ENCODE measurements at regions not wholly inside any gene's neighbourhood (a gene's known extent, or its start where the extent isn't known, plus 50 kb on each side); places are given as distances from the start of the nearest gene placed in this dataset.

DNA sequence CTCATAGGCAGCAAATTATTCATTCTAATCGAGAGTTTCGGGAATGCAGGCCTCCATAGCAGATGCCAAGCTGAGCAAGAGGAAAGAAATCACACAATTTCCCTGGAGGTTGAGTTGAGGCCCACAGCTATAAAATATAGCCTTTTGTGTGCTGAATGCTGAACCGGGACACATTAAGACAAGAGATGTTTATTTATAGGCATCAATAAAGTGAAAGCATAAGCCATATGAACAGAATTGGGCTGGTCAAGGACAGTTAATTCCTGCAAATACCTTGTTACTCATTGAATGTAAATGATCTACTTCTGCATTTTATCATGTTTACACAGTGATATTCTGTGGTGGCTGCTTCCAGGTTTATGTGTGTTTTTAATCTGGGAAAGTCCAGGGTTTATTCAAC, 461.7 kb downstream of the KLF12 start:
- Histone ChIP-seq H3K9ac (ENCODE audit: low read length) (no peak overlapping the region), H3K27me3 (ENCODE audit: insufficient read depth, low read length) (no peaks in the 10 kb centered on the region), H3K27ac (ENCODE audit: low read depth, low read length) (no peak overlapping the region), H3K36me3 (ENCODE audit: insufficient read depth, low read length) (no peaks in the 10 kb centered on the region), H3K4me1 (ENCODE audit: insufficient read depth, low read length) (peaks cover 13% of the 10 kb centered on the region), H3K4me2 (ENCODE audit: low read length) (peak overlapping the region; percentile 20), H2AFZ (ENCODE audit: low read depth, low read length) (no peak overlapping the region), H4K20me1 (ENCODE audit: insufficient read depth, low read length) (no peaks in the 10 kb centered on the region), H3K4me3 (ENCODE audit: insufficient read depth, low read depth, low read length) (no peak overlapping the region), H3K79me2 (ENCODE audit: insufficient read depth, low read length) (no peaks in the 10 kb centered on the region), H3K9me3 (ENCODE audit: insufficient read depth, low read depth, low read length) (no peaks in the 10 kb centered on the region)
- no peak for TF ChIP-seq EZH2 (IDR thresholded peaks at IDR 0.05; ENCODE audit: insufficient read depth, low read length)
- TF ChIP-seq, protein P1, sequence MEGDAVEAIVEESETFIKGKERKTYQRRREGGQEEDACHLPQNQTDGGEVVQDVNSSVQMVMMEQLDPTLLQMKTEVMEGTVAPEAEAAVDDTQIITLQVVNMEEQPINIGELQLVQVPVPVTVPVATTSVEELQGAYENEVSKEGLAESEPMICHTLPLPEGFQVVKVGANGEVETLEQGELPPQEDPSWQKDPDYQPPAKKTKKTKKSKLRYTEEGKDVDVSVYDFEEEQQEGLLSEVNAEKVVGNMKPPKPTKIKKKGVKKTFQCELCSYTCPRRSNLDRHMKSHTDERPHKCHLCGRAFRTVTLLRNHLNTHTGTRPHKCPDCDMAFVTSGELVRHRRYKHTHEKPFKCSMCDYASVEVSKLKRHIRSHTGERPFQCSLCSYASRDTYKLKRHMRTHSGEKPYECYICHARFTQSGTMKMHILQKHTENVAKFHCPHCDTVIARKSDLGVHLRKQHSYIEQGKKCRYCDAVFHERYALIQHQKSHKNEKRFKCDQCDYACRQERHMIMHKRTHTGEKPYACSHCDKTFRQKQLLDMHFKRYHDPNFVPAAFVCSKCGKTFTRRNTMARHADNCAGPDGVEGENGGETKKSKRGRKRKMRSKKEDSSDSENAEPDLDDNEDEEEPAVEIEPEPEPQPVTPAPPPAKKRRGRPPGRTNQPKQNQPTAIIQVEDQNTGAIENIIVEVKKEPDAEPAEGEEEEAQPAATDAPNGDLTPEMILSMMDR (IDR thresholded peaks at IDR 0.05; ENCODE audit: insufficient read depth, low read depth, low read length) = no peak
- H3K27me3 Mint-ChIP-seq (ENCODE audit: low read depth, unreplicated experiment) = no peaks in the 10 kb centered on the region
- H3K4me3 Mint-ChIP-seq (ENCODE audit: unreplicated experiment) = no peak overlapping the region
- no peak overlapping the region for H3K27ac Mint-ChIP-seq (ENCODE audit: unreplicated experiment)
- FAIRE-seq = no peak
- H3K4me1 Mint-ChIP-seq (ENCODE audit: low read depth, unreplicated experiment) = peaks cover 16% of the 10 kb centered on the region
- H3K36me3 Mint-ChIP-seq (ENCODE audit: low read depth, unreplicated experiment) = no peaks in the 10 kb centered on the region
- no peaks in the 10 kb centered on the region for H3K9me3 Mint-ChIP-seq (ENCODE audit: unreplicated experiment)
- DNase-seq (ENCODE audit: low read depth) = peak; percentile 34

DNA sequence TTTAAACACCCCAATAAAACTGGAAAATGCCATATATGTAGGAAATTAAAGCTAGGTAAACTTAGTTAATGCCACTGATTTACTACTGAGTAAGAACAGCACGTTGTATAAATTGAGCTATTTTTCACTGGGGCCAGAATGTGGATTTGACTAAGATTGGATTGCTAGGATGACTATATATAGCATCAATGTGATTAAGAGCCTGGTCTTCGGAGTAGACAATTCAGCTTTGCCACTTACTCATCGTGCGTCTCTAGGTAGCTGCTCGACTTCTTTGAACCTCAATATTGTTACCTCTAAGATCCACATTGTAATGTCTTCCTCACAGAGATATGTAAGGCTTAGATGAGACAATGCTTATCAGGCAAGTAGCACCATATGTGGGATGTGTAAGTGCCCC, 462.5 kb downstream of the KLF12 start:
- H3K27me3 ChIP-seq (ENCODE audit: insufficient read depth, low read length) = no peaks in the 10 kb centered on the region
- H3K4me1 ChIP-seq (ENCODE audit: insufficient read depth, low read length) = peaks cover 6% of the 10 kb centered on the region
- H3K36me3 Mint-ChIP-seq (ENCODE audit: low read depth, unreplicated experiment) = no peaks in the 10 kb centered on the region
- TF ChIP-seq, protein P1 (IDR thresholded peaks at IDR 0.05; ENCODE audit: insufficient read depth, low read depth, low read length) = no peak
- TF ChIP-seq EZH2 (IDR thresholded peaks at IDR 0.05; ENCODE audit: insufficient read depth, low read length) = no peak
- no peak overlapping the region for H3K27ac ChIP-seq (ENCODE audit: low read depth, low read length)
- no peaks in the 10 kb centered on the region for H3K36me3 ChIP-seq (ENCODE audit: insufficient read depth, low read length)
- H3K9ac ChIP-seq (ENCODE audit: low read length) = no peak overlapping the region
- no peak overlapping the region for H3K4me2 ChIP-seq (ENCODE audit: low read length)
- FAIRE-seq (no peak), DNase-seq (ENCODE audit: low read depth) (peak; percentile 16)
- no peak overlapping the region for H2AFZ ChIP-seq (ENCODE audit: low read depth, low read length)
- no peak overlapping the region for H3K4me3 Mint-ChIP-seq (ENCODE audit: unreplicated experiment)
- no peak overlapping the region for H3K4me3 ChIP-seq (ENCODE audit: insufficient read depth, low read depth, low read length)
- H3K27ac Mint-ChIP-seq (ENCODE audit: unreplicated experiment) = no peak overlapping the region
- peaks cover 9% of the 10 kb centered on the region for H3K4me1 Mint-ChIP-seq (ENCODE audit: low read depth, unreplicated experiment)
- H3K9me3 Mint-ChIP-seq (ENCODE audit: unreplicated experiment) = no peaks in the 10 kb centered on the region
- H3K79me2 ChIP-seq (ENCODE audit: insufficient read depth, low read length) = no peaks in the 10 kb centered on the region
- H3K27me3 Mint-ChIP-seq (ENCODE audit: low read depth, unreplicated experiment) = no peaks in the 10 kb centered on the region
- no peaks in the 10 kb centered on the region for H4K20me1 ChIP-seq (ENCODE audit: insufficient read depth, low read length)
- H3K9me3 ChIP-seq (ENCODE audit: insufficient read depth, low read depth, low read length) = no peaks in the 10 kb centered on the region

DNA sequence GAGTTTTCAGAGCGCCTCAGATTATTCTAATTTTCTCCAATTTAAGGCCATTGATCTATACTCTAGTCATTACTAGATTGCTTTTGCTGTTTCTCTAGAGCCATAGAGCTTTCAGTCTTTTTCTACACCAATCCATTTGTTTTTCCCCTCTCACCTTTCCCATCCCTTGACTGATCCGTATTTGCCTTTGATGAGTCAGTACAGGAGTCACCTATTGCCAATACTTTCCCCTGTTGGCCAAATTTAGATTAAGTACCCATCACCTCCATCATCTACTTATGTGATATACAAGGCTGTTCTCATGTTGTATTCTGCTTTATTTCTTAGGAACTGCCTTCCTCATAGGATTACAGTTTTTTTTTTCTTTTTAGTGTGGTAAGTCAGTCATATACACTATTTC, 463.2 kb downstream of the KLF12 start:
- Histone ChIP-seq H3K4me1 (ENCODE audit: insufficient read depth, low read length) (peaks cover 4% of the 10 kb centered on the region), H3K36me3 (ENCODE audit: insufficient read depth, low read length) (no peaks in the 10 kb centered on the region), H3K4me3 (ENCODE audit: insufficient read depth, low read depth, low read length) (no peak overlapping the region), H3K27me3 (ENCODE audit: insufficient read depth, low read length) (no peaks in the 10 kb centered on the region), H3K9me3 (ENCODE audit: insufficient read depth, low read depth, low read length) (no peaks in the 10 kb centered on the region), H4K20me1 (ENCODE audit: insufficient read depth, low read length) (no peaks in the 10 kb centered on the region), H3K27ac (ENCODE audit: low read depth, low read length) (no peak overlapping the region), H3K4me2 (ENCODE audit: low read length) (no peak overlapping the region), H2AFZ (ENCODE audit: low read depth, low read length) (no peak overlapping the region), H3K9ac (ENCODE audit: low read length) (no peak overlapping the region), H3K79me2 (ENCODE audit: insufficient read depth, low read length) (no peaks in the 10 kb centered on the region)
- Mint-ChIP-seq H3K27me3 (ENCODE audit: low read depth, unreplicated experiment) (no peaks in the 10 kb centered on the region), H3K9me3 (ENCODE audit: unreplicated experiment) (no peaks in the 10 kb centered on the region), H3K4me3 (ENCODE audit: unreplicated experiment) (no peak overlapping the region), H3K4me1 (ENCODE audit: low read depth, unreplicated experiment) (peaks cover 3% of the 10 kb centered on the region), H3K27ac (ENCODE audit: unreplicated experiment) (no peak overlapping the region), H3K36me3 (ENCODE audit: low read depth, unreplicated experiment) (no peaks in the 10 kb centered on the region)
- DNase-seq (ENCODE audit: low read depth) = no peak
- TF ChIP-seq EZH2 (IDR thresholded peaks at IDR 0.05; ENCODE audit: insufficient read depth, low read length) = no peak
- TF ChIP-seq, protein P1 (IDR thresholded peaks at IDR 0.05; ENCODE audit: insufficient read depth, low read depth, low read length) = no peak
- no peak for FAIRE-seq
